ACC112 (cell line): ENCODE measurements at regions not wholly inside any gene's neighbourhood (a gene's known extent, or its start where the extent isn't known, plus 50 kb on each side); places are given as distances from the start of the nearest gene placed in this dataset.

Experiments used
- H2AFZ ChIP-seq: fragments of 200-600 bp; sonication (generic); one replicate; pipeline ENCODE4 v1.6.0; 2017; ENCODE audit warnings: antibody characterized with exemption, low read length; ENCODE audit not compliant: unreplicated experiment
- H3K27ac ChIP-seq: fragments of 200-600 bp; sonication (generic); 2 replicates; pipeline ENCODE4 v1.5.1; 2014; ENCODE audit warnings: low read depth, mild to moderate bottlenecking, antibody characterized with exemption, low read length, moderate library complexity
- H3K27me3 ChIP-seq: fragments of 200-600 bp; sonication (generic); 2 replicates; pipeline ENCODE4 v1.6.1; 2014; ENCODE audit warnings: mild to moderate bottlenecking, antibody characterized with exemption, low read length, moderate library complexity, mixed read lengths; ENCODE audit not compliant: insufficient read depth
- H3K36me3 ChIP-seq: fragments of 200-600 bp; sonication (generic); 2 replicates; pipeline ENCODE4 v1.6.1; 2016; ENCODE audit warnings: mild to moderate bottlenecking, antibody characterized with exemption, low read length, moderate library complexity, mixed read lengths; ENCODE audit not compliant: insufficient read depth
- H3K4me1 ChIP-seq: fragments of 200-600 bp; sonication (generic); one replicate; pipeline ENCODE4 v1.6.1; 2016; ENCODE audit warnings: low read length, mixed read lengths; ENCODE audit not compliant: insufficient read depth, unreplicated experiment, control insufficient read depth
- H3K4me3 ChIP-seq: fragments of 200-600 bp; sonication (generic); 2 replicates; pipeline ENCODE4 v1.5.1; 2014; ENCODE audit warnings: mild to moderate bottlenecking, low read depth, low read length
- H3K79me2 ChIP-seq: fragments of 200-600 bp; sonication (generic); one replicate; pipeline ENCODE4 v1.6.0; 2016; ENCODE audit warnings: low read length; ENCODE audit not compliant: control insufficient read depth, unreplicated experiment, insufficient read depth

DNA sequence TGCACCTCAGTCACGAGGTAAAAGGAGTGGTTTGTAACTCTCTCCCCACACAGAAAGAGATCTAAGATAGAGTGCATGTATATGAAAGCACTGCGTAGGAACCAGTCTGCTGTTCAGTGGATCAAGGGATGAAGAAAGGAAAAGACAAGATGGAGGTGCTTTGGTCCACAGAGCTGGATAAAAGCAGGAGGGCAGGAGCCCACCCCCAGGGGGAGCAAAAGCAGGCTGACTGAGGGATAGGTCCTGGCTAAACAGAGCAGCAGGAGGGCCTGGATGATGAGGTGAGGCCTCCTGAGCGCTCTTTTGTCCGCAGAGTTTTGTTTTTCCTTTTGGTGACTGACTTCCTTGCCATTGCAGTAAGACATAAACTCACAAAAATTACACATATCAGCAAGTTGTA lies 293.5 kb upstream of the C9orf72 start:
- Histone ChIP-seq H3K79me2 (no peaks in the 10 kb centered on the region), H3K27ac (no peak overlapping the region), H3K4me3 (no peak overlapping the region), H3K4me1 (no peaks in the 10 kb centered on the region), H2AFZ (no peak overlapping the region), H3K27me3 (no peaks in the 10 kb centered on the region), H3K36me3 (no peaks in the 10 kb centered on the region)

DNA sequence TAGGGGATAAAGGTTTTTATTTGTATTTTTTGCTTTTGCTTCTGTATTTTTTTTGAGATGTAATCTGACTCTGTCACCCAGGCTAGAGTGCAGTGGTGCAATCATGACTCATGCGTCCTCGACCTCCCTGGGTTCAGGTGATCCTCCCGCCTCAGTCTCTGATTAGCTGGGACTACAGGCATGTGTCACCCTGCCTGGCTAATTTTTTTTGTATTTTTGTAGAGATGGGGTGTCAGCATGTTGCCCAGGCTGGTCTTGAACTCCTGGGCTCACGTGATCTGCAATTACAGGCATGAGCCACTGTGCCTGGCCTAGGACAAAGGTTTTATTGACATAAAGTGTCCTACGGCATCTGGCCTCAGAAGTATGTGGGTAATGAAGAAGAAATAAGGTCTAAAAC lies 297.1 kb upstream of the C9orf72 start:
- no peaks in the 10 kb centered on the region for H3K4me1 ChIP-seq
- no peak overlapping the region for H2AFZ ChIP-seq
- no peaks in the 10 kb centered on the region for H3K79me2 ChIP-seq
- H3K4me3 ChIP-seq: no peak overlapping the region
- H3K36me3 ChIP-seq: no peaks in the 10 kb centered on the region
- no peaks in the 10 kb centered on the region for H3K27me3 ChIP-seq
- H3K27ac ChIP-seq: no peak overlapping the region

DNA sequence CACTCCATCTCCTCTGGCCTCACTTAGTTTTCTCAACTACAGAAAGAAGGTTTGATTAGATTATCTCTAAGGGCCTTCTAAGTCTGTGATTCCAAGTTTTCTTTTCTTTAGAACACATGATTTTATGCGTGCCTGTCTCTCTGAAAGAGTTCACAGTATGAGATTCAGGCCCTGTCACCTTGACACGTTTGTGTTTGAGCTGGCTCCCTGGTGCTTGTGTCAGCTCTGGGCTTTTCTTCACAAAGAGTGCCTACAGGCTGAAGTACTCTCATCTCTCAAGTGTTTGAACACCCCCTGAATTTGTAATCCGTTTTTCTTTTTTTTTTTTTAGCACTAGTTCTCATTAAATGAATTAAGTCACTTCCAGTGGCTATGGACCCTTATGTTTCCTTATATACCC lies 306.9 kb upstream of the C9orf72 start:
- Histone ChIP-seq H3K79me2 (no peaks in the 10 kb centered on the region), H2AFZ (no peak overlapping the region), H3K27me3 (no peaks in the 10 kb centered on the region), H3K27ac (no peak overlapping the region), H3K36me3 (no peaks in the 10 kb centered on the region), H3K4me3 (no peak overlapping the region), H3K4me1 (no peaks in the 10 kb centered on the region)

DNA sequence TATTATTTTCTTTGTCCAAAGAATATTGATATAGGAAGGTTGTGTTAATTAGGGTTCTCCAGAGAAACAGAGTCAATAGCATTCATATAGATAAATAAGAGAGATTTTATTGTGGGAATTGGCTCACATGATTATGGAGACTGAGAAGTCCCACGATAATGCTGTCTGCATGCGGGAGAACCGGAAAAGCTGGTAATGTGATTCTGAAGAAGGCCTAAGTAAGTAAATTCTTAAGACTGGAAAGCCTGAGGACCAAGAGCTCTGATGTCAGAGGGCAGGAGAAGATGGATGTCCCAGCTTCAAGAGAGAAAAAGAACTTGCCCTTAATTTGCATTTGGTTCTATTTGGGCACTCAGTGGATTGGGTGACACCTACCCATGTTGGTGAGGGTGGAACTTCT lies 307.4 kb upstream of the C9orf72 start:
- Histone ChIP-seq H3K27me3 (no peaks in the 10 kb centered on the region), H2AFZ (no peak overlapping the region), H3K79me2 (no peaks in the 10 kb centered on the region), H3K27ac (no peak overlapping the region), H3K4me1 (no peaks in the 10 kb centered on the region), H3K36me3 (no peaks in the 10 kb centered on the region), H3K4me3 (no peak overlapping the region)

DNA sequence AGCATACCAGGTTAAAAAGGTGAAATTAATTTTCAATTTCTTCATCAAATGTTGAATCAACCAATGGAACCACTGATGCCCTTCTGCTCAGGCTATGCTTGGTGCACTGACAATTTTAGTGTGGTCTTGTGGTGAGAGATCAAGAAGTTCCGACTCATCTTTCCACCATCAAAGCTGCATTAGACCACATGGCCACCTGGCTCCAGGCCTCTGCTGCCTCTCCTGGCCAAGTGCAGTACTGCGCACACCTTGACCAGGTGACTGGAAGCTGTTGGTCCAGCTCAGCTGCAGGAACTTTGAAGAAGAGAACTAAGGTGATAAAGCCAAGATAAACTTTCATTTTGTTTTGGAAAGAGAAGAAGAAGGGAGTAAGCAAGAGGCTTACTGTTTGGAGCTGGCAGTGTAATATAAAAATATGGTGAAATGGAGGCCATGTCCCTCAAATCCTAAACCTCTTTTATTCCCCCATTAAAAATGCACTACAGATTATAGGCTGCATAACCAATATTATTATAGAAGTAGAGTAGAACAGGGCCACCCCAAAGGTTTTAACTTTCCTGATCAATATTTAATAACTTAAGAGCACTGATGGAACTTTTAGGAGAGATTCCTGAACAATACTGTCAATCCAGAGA lies 315.5 kb upstream of the C9orf72 start:
- H3K27ac ChIP-seq: no peak overlapping the region
- H3K79me2 ChIP-seq: no peaks in the 10 kb centered on the region
- no peak overlapping the region for H3K4me3 ChIP-seq
- no peaks in the 10 kb centered on the region for H3K4me1 ChIP-seq
- no peaks in the 10 kb centered on the region for H3K36me3 ChIP-seq
- no peak overlapping the region for H2AFZ ChIP-seq
- H3K27me3 ChIP-seq: no peaks in the 10 kb centered on the region

DNA sequence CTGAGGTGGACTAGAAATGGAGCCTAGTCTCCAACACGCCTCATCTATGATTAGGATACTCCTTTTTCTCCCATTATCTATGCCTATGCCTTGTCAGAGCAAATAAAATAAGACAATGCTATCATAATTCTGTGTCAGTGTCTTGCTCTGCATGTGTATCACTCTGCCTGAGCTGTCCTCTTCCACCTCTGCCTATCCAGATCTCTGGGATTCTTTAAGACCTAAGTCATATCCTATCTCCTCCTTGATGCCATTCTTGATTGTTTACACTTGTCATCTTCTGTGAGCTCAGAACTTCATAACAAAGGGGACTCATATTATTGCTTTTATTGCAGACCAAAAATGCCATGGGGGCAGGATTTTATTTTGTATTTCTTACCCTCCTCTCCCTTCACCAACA lies 351.2 kb upstream of the C9orf72 start:
- Histone ChIP-seq H3K4me1 (no peaks in the 10 kb centered on the region), H3K36me3 (no peaks in the 10 kb centered on the region), H3K27me3 (no peaks in the 10 kb centered on the region), H3K4me3 (no peak overlapping the region), H3K79me2 (no peaks in the 10 kb centered on the region), H3K27ac (no peak overlapping the region), H2AFZ (no peak overlapping the region)

DNA sequence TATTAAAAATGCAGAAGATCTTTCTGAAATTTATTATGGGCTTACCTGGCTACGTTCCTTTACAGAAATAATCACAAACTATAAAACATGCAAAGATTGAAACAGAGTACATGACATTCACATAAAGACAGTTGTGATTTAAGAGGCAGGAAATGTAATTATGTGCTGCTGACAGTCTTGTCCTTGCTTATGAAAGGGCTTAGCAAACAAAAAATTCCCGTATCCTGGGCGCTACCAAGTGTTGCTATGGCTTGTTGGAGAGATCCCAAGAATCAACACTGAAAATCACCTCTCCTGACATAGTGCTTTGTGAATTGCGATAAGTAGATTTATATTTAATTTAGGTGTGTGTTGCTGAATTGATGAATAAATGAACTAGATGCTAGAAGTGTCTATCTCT lies 352.5 kb upstream of the C9orf72 start:
- Histone ChIP-seq H3K4me3 (no peak overlapping the region), H2AFZ (no peak overlapping the region), H3K36me3 (no peaks in the 10 kb centered on the region), H3K27ac (no peak overlapping the region), H3K27me3 (no peaks in the 10 kb centered on the region), H3K4me1 (no peaks in the 10 kb centered on the region), H3K79me2 (no peaks in the 10 kb centered on the region)

DNA sequence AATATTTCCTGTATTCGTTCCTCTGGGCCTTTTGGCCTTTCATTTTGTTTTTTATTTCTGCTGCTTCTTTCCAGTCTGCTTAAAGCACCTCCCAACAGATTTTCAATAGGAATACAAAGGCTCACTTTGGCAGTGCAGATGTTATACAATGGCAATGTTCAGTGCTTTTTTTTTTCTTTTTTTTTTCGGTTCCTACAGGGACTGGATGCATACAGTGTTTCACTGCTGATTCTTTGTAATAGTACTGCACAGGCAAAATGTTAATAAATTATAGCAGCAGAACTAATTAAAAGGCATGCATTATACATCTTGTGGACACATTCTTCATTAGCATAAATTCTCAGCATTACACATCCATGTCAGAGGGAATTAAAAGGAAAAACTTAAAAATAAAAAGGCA lies 356.6 kb upstream of the C9orf72 start:
- no peak overlapping the region for H2AFZ ChIP-seq
- no peak overlapping the region for H3K4me3 ChIP-seq
- H3K36me3 ChIP-seq: no peaks in the 10 kb centered on the region
- H3K79me2 ChIP-seq: no peaks in the 10 kb centered on the region
- no peak overlapping the region for H3K27ac ChIP-seq
- no peaks in the 10 kb centered on the region for H3K27me3 ChIP-seq
- no peaks in the 10 kb centered on the region for H3K4me1 ChIP-seq

DNA sequence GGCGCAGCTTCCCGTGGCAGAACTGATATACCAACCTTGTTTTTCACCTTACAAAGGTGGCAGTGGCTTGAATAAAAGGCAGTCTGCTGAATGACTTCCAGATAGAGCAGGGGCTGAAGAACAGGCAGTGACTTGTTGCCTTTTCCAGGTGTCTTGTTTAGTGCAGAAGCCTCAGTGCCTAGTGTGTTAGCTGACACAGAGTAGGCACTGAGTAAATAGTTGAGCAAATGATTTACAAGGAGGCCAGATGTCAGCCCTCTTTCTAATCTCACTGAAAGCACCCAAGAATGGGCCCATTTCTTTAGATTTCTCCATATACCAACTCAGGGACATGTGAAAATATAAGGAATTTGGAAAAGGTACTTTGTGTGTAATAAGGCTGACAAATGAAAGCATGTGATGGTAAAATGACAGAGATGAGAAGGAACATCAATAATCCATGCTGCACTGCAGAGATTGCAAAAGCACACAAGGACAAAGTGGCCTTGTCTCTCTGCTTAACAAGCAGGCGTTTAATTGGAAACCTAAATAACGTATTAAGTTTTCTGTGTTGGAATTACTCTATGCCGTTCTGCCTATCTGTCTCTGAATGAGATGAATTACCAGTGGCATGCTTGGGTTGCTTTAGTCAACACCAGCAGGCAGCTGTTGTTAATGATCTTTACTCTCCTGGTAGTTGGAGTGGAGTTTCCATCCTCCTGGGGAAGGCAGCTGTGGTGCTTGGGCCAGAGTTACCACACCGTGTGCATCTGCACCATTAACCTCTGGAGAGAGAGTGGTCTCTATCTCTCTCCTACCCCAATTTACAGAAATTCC lies 360.1 kb upstream of the C9orf72 start:
- Histone ChIP-seq H3K27ac (no peak overlapping the region), H3K4me1 (no peaks in the 10 kb centered on the region), H2AFZ (no peak overlapping the region), H3K36me3 (no peaks in the 10 kb centered on the region), H3K4me3 (no peak overlapping the region), H3K27me3 (no peaks in the 10 kb centered on the region), H3K79me2 (no peaks in the 10 kb centered on the region)

DNA sequence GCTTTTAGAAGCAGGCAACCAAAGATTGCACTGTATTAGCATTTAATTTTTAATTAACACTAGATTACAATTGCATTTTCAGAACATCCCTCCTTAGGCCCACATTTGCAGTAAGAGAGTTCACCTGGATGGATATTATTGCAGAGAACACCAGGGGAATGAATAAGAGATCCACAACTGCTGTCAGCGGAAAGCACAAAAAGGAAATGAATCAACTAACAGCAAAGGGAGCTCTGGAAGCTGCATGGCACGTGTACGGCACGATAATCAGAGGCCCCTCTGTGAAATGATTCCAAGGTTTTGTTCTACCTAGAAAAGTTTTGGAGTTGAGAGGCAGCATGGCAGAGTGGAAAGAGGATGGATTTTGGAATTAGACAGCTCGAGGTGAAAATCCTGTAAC lies 361.2 kb upstream of the C9orf72 start:
- Histone ChIP-seq H3K79me2 (no peaks in the 10 kb centered on the region), H3K27ac (no peak overlapping the region), H3K36me3 (no peaks in the 10 kb centered on the region), H3K4me3 (no peak overlapping the region), H3K4me1 (no peaks in the 10 kb centered on the region), H3K27me3 (no peaks in the 10 kb centered on the region), H2AFZ (no peak overlapping the region)

DNA sequence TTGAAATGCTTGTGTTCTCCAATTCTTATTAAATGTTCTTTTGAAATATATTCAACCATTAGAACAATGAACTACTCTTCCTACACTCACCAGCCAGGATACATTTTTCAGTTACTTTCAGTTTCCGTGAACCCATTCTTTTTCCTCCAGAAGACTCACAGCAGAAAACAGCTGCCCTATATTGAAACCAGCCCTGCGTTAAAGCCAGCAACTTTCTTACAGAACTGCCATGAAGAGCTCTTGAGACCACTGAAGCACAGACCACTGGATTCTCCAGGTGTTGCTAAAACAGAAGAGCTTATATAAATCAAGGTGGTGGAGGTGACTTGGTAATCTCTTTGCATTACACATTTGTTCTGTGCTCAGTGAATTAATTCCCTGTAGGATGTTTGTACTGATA lies 365.9 kb upstream of the C9orf72 start:
- no peaks in the 10 kb centered on the region for H3K4me1 ChIP-seq
- no peak overlapping the region for H2AFZ ChIP-seq
- no peaks in the 10 kb centered on the region for H3K36me3 ChIP-seq
- H3K27ac ChIP-seq: no peak overlapping the region
- no peaks in the 10 kb centered on the region for H3K27me3 ChIP-seq
- H3K4me3 ChIP-seq: no peak overlapping the region
- H3K79me2 ChIP-seq: no peaks in the 10 kb centered on the region
